IMR-90 (cell line): ENCODE measurements at regions not wholly inside any gene's neighbourhood (a gene's known extent, or its start where the extent isn't known, plus 50 kb on each side); places are given as distances from the start of the nearest gene placed in this dataset.

ENCODE experiments used
- BHLHE40 ChIP-seq: fragments of 150-350 bp; IDR thresholded peaks from 2 replicates; pipeline ENCODE4 v1.6.1; 2016; ENCODE audit warnings: mild to moderate bottlenecking, low read depth, low read length
- CEBPB ChIP-seq: IDR thresholded peaks from 2 replicates; pipeline ENCODE4 v1.6.1; 2012; ENCODE audit warnings: low read depth, low read length, improper control_type of control experiment
- CHD1 ChIP-seq: IDR thresholded peaks from 2 replicates; pipeline ENCODE4 v1.6.1; 2012; ENCODE audit warnings: low read depth, low read length, improper control_type of control experiment
- MAFK ChIP-seq: IDR thresholded peaks from 2 replicates; pipeline ENCODE4 v1.6.1; 2012; ENCODE audit warnings: low read depth, low read length, improper control_type of control experiment
- MAZ ChIP-seq: IDR thresholded peaks from 2 replicates; pipeline ENCODE4 v1.6.1; 2012; ENCODE audit warnings: low read depth, mild to moderate bottlenecking, low read length, improper control_type of control experiment, moderate library complexity, borderline replicate concordance
- MXI1 ChIP-seq: IDR thresholded peaks from 2 replicates; pipeline ENCODE4 v1.6.1; 2012; ENCODE audit warnings: low read depth, mild to moderate bottlenecking, low read length, moderate library complexity, borderline replicate concordance
- POLR2A ChIP-seq: IDR thresholded peaks from 2 replicates; pipeline ENCODE4 v1.6.1; 2012; ENCODE audit warnings: mild to moderate bottlenecking, low read depth, low read length
- RAD21 ChIP-seq: IDR thresholded peaks from 2 replicates; pipeline ENCODE4 v1.6.1; 2012; ENCODE audit warnings: low read length, improper control_type of control experiment
- RCOR1 ChIP-seq: IDR thresholded peaks from 2 replicates; pipeline ENCODE4 v1.6.1; 2012; ENCODE audit warnings: mild to moderate bottlenecking, low read length, improper control_type of control experiment; ENCODE audit not compliant: insufficient replicate concordance
- RFX5 ChIP-seq: IDR thresholded peaks from 2 replicates; pipeline ENCODE4 v1.8.0; 2012; ENCODE audit warnings: low read depth, mild to moderate bottlenecking, low read length, moderate library complexity
- SMC3 ChIP-seq: fragments of 150-350 bp; IDR thresholded peaks from 2 replicates; pipeline ENCODE4 v1.6.1; 2016; ENCODE audit warnings: low read depth, mild to moderate bottlenecking, antibody characterized with exemption, low read length, moderate library complexity
- TF ChIP-seq, protein P1 (sequence below): conservative IDR thresholded peaks from 2 replicates; pipeline ENCODE4 v1.5.1; 2012; ENCODE audit warnings: mild to moderate bottlenecking, low read depth, low read length, improper control_type of control experiment
- TF ChIP-seq, protein P2 (sequence below): fragments of 150-350 bp; IDR thresholded peaks from 2 replicates; pipeline ENCODE4 v1.6.1; 2017; ENCODE audit warnings: mild to moderate bottlenecking, antibody characterized with exemption, low read length, low read depth

DNA sequence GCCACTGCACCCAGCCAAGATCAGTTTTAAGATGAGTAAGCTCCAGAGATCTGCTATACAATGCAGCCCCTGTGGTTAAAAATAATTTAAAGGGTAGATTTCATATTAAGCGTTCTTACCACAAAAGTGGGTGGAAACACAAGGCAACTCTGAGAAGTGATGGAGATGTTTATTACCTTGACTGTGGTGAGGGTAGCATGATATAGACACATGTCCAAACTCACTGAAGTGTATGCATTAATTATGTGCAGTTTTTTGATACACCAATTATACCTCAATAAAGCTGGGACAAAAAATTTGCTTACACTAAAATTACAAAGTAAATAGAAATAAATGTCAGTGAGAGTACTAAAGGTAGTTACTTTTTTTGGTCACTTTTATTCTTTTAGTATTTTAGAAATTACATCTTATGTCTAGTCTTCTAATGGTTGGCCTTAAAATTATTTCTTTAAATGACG is 696.5 kb downstream of the UQCRFS1 start:
- TF ChIP-seq, protein P1, sequence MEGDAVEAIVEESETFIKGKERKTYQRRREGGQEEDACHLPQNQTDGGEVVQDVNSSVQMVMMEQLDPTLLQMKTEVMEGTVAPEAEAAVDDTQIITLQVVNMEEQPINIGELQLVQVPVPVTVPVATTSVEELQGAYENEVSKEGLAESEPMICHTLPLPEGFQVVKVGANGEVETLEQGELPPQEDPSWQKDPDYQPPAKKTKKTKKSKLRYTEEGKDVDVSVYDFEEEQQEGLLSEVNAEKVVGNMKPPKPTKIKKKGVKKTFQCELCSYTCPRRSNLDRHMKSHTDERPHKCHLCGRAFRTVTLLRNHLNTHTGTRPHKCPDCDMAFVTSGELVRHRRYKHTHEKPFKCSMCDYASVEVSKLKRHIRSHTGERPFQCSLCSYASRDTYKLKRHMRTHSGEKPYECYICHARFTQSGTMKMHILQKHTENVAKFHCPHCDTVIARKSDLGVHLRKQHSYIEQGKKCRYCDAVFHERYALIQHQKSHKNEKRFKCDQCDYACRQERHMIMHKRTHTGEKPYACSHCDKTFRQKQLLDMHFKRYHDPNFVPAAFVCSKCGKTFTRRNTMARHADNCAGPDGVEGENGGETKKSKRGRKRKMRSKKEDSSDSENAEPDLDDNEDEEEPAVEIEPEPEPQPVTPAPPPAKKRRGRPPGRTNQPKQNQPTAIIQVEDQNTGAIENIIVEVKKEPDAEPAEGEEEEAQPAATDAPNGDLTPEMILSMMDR: no peak
- TF ChIP-seq SMC3: no peak
- no peak for TF ChIP-seq MAFK
- TF ChIP-seq POLR2A: no peak
- no peak for TF ChIP-seq RAD21
- TF ChIP-seq RFX5: no peak
- TF ChIP-seq RCOR1: no peak
- no peak for TF ChIP-seq MAZ
- TF ChIP-seq, protein P2, sequence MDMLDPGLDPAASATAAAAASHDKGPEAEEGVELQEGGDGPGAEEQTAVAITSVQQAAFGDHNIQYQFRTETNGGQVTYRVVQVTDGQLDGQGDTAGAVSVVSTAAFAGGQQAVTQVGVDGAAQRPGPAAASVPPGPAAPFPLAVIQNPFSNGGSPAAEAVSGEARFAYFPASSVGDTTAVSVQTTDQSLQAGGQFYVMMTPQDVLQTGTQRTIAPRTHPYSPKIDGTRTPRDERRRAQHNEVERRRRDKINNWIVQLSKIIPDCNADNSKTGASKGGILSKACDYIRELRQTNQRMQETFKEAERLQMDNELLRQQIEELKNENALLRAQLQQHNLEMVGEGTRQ: no peak
- no peak for TF ChIP-seq CEBPB
- no peak for TF ChIP-seq BHLHE40
- TF ChIP-seq CHD1: no peak
- no peak for TF ChIP-seq MXI1
